Common myeloid progenitor, CD34-positive (primary cell): ENCODE measurements at regions not wholly inside any gene's neighbourhood (a gene's known extent, or its start where the extent isn't known, plus 50 kb on each side); places are given as distances from the start of the nearest gene placed in this dataset.

Experiments used
- CTCF ChIA-PET: fragments of 350-600 bp; sonication (Branson Sonifier 250); formaldehyde crosslinking; loops from one replicate; lab custom pipeline; 2021; ENCODE audit warnings: antibody characterized with exemption; lab: Charles Lee
- POLR2A ChIA-PET: fragments of 350-600 bp; sonication (Branson Sonifier 250); formaldehyde crosslinking; loops from one replicate; lab custom pipeline; 2021; ENCODE audit warnings: antibody characterized with exemption; lab: Charles Lee
- DNase-seq, 3 donors: peaks; one replicate each; pipeline versions ENCODE4 v3.0.0 to v3.0.0-alpha.2; 2013
- H3K27ac ChIP-seq, 2 experiments: 1 replicate in 1 of 2; 2 replicates in 1 of 2; pipeline ENCODE4 v1.7.0; 2013; ENCODE audit warnings: inconsistent platforms in 2 of 2, low read length in 2 of 2, mild to moderate bottlenecking in 2 of 2, low read depth in 1 of 2, moderate library complexity in 1 of 2; ENCODE audit not compliant: severe bottlenecking in 2 of 2, insufficient read depth in 1 of 2, poor library complexity in 1 of 2
- H3K27me3 ChIP-seq, 5 experiments: replicated peaks in 2 of 5; 1 replicate in 3 of 5; 2 replicates in 2 of 5; pipeline versions ENCODE4 v1.6.1 to v1.7.0; 2013; ENCODE audit warnings: low read length in 4 of 5, mild to moderate bottlenecking in 2 of 5, moderate library complexity in 2 of 5, inconsistent platforms in 1 of 5; ENCODE audit not compliant: insufficient read depth in 5 of 5, control insufficient read depth in 4 of 5
- H3K36me3 ChIP-seq, 4 experiments: 1 replicate in 2 of 4; 2 replicates in 2 of 4; pipeline versions ENCODE4 v1.6.1 to v1.7.0; 2013; ENCODE audit warnings: low read length in 3 of 4, control low read depth in 1 of 4, mild to moderate bottlenecking in 1 of 4; ENCODE audit not compliant: control insufficient read depth in 4 of 4, insufficient read depth in 4 of 4
- H3K4me1 ChIP-seq, 4 experiments: 1 replicate in 3 of 4; 2 replicates in 1 of 4; pipeline versions ENCODE4 v1.6.1 to v1.7.1; 2013; ENCODE audit warnings: low read length in 3 of 4, mild to moderate bottlenecking in 3 of 4, control low read depth in 1 of 4, inconsistent platforms in 1 of 4, moderate library complexity in 1 of 4; ENCODE audit not compliant: control insufficient read depth in 4 of 4, insufficient read depth in 4 of 4; ENCODE audit errors: control extremely low read depth in 1 of 4
- H3K4me3 ChIP-seq, 7 experiments: 1 replicate in 4 of 7; 2 replicates in 3 of 7; pipeline versions ENCODE4 v1.5.1 to v1.7.0; 2013; ENCODE audit warnings: mild to moderate bottlenecking in 7 of 7, low read length in 6 of 7, moderate library complexity in 6 of 7, inconsistent platforms in 2 of 7, low read depth in 2 of 7, control low read depth in 1 of 7; ENCODE audit not compliant: insufficient read depth in 4 of 7, control insufficient read depth in 1 of 7; ENCODE audit errors: extremely low read depth in 1 of 7
- H3K9me3 ChIP-seq, 5 experiments: 1 replicate in 4 of 5; 2 replicates in 1 of 5; pipeline versions ENCODE4 v1.6.1 to v1.7.1; 2013; ENCODE audit warnings: low read length in 4 of 5, mild to moderate bottlenecking in 2 of 5, inconsistent platforms in 1 of 5, low read depth in 1 of 5, moderate library complexity in 1 of 5; ENCODE audit not compliant: control insufficient read depth in 4 of 5, insufficient read depth in 2 of 5; ENCODE audit errors: control extremely low read depth in 1 of 5
- WGBS: methylation state at CpG from one replicate; pipeline ENCODE4 v1.1.5; 2013; ENCODE audit not compliant: insufficient coverage; 5-methylcytosine and 5-hydroxymethylcytosine counted together

- peaks cover 8 to 22% (median 18%) of the 10 kb centered on the region in 4 experiments for H3K4me1 ChIP-seq
- H3K36me3 ChIP-seq, result no peaks in the 10 kb centered on the region
- no peaks in the 10 kb centered on the region for H3K9me3 ChIP-seq
- H3K27ac ChIP-seq, result peak overlapping the region in 1 of 2 experiments; percentile 39
- H3K4me3 ChIP-seq, result peak overlapping the region in 6 of 7 experiments; percentile 8 to 76 (median 66)
- no peaks in the 10 kb centered on the region for H3K27me3 ChIP-seq
- CTCF ChIA-PET, result interaction anchor here (0.6 kb wide), 1 partner anchor 244 kb away, joined by 3 read pairs; no protein-coding TSS in a partner anchor
- POLR2A ChIA-PET, result no interaction called here
- 80% methylated on average over 1 of the region's 8 CpGs for WGBS
- DNase-seq, result no peak
Observed at GRCh38 chr1:58904299-58905125, 120.7 kb upstream of the JUN start.

- POLR2A ChIA-PET, result no interaction called here
Observed at GRCh38 chr1:58905126-58905490, 121.3 kb upstream of the JUN start.

GRCh38 chr1:58905628-58906221 is 121.9 kb upstream of the JUN start:
- Histone ChIP-seq H3K36me3 (no peaks in the 10 kb centered on the region), H3K9me3 (no peaks in the 10 kb centered on the region), H3K27me3 (no peaks in the 10 kb centered on the region), H3K4me1 (peaks cover 0 to 11% (median 9%) of the 10 kb centered on the region in 4 experiments), H3K27ac (no peak overlapping the region), H3K4me3 (no peak overlapping the region)
- no peak for DNase-seq
- CTCF ChIA-PET, result no interaction called here
- 100% methylated on average over 2 of the region's 3 CpGs for WGBS
- POLR2A ChIA-PET, result no interaction called here

More at GRCh38 chr1:58905126-58905490, 121.3 kb upstream of the JUN start:
- 100% methylated on average over 2 of the region's 3 CpGs for WGBS
- Histone ChIP-seq H3K9me3 (no peaks in the 10 kb centered on the region), H3K4me1 (peaks cover 3 to 16% (median 13%) of the 10 kb centered on the region in 4 experiments), H3K36me3 (no peaks in the 10 kb centered on the region), H3K27ac (no peak overlapping the region), H3K27me3 (no peaks in the 10 kb centered on the region), H3K4me3 (no peak overlapping the region)
- CTCF ChIA-PET, result interaction anchor here (0.6 kb wide), 1 partner anchor 244 kb away, joined by 3 read pairs; no protein-coding TSS in a partner anchor
- DNase-seq, result no peak

- H3K9me3 ChIP-seq, result no peaks in the 10 kb centered on the region
- CTCF ChIA-PET, result interaction anchor here (0.9 kb wide), 1 partner anchor 11 kb away, joined by 3 read pairs; no protein-coding TSS in a partner anchor
- H3K4me3 ChIP-seq, result no peak overlapping the region
- POLR2A ChIA-PET, result interaction anchor here (1.3 kb wide), 1 partner anchor 8 kb away, joined by 3 read pairs; no protein-coding TSS in a partner anchor
- no peak overlapping the region for H3K27ac ChIP-seq
- no peaks in the 10 kb centered on the region for H3K27me3 ChIP-seq
- no peaks in the 10 kb centered on the region for H3K36me3 ChIP-seq
- H3K4me1 ChIP-seq, result peaks cover 0 to 11% (median 9%) of the 10 kb centered on the region in 4 experiments
- 58% methylated on average over 2 of the region's 3 CpGs for WGBS
- DNase-seq, result no peak
Observed at GRCh38 chr1:58907398-58907797, 123.6 kb upstream of the JUN start.

GRCh38 chr1:58908561-58909560 is 125.0 kb upstream of the JUN start:
- H3K27me3 ChIP-seq, result no peaks in the 10 kb centered on the region
- H3K27ac ChIP-seq, result no peak overlapping the region
- ChIA-PET CTCF (no interaction called here), POLR2A (interaction anchor here (0.7 to 1.3 kb wide), 2 partner anchors 10 to 13 kb away, joined by 3 read pairs; no protein-coding TSS in a partner anchor)
- no peaks in the 10 kb centered on the region for H3K9me3 ChIP-seq
- WGBS, result no CpG with 5 or more reads among the region's 3 CpGs
- no peaks in the 10 kb centered on the region for H3K36me3 ChIP-seq
- peaks cover 0 to 4% (median 3%) of the 10 kb centered on the region in 4 experiments for H3K4me1 ChIP-seq
- DNase-seq, result no peak
- H3K4me3 ChIP-seq, result no peak overlapping the region

GRCh38 chr1:58909914-58910681 is 126.3 kb upstream of the JUN start:
- H3K4me3 ChIP-seq, result no peak overlapping the region
- peaks cover 0 to 3% (median 1%) of the 10 kb centered on the region in 5 experiments for H3K9me3 ChIP-seq
- H3K36me3 ChIP-seq, result no peaks in the 10 kb centered on the region
- no peak for DNase-seq
- no peaks in the 10 kb centered on the region for H3K27me3 ChIP-seq
- no peaks in the 10 kb centered on the region for H3K4me1 ChIP-seq
- ChIA-PET POLR2A (interaction anchor here (0.5 to 0.7 kb wide), 2 partner anchors 12 to 208 kb away, joined by 3 read pairs; no protein-coding TSS in a partner anchor), CTCF (interaction anchor here (1.1 to 3.4 kb wide), 8 partner anchors 9 to 32 kb away, joined by 3 to 9 read pairs (median 4); no protein-coding TSS in a partner anchor)
- 100% methylated on average over 1 of the region's 3 CpGs for WGBS
- H3K27ac ChIP-seq, result no peak overlapping the region
